Adrenal gland (tissue), 9 donors: ENCODE measurements at regions not wholly inside any gene's neighbourhood (a gene's known extent, or its start where the extent isn't known, plus 50 kb on each side); places are given as distances from the start of the nearest gene placed in this dataset.

Source experiments
- DNase-seq, 7 donors: peaks; one replicate each; pipeline ENCODE4 v3.0.0-alpha.2; 2019 to 2020
- H3K27ac ChIP-seq, 5 donors: fragments of 200-600 bp; sonication (generic) in 4 of 5; 1 replicate in 3 of 5; 2 replicates in 2 of 5; pipeline versions ENCODE4 v1.5.1 to v1.8.0; 2016 to 2020; ENCODE audit warnings: mild to moderate bottlenecking in 1 of 5
- H3K27me3 ChIP-seq: fragments of 200-600 bp; 2 replicates; pipeline ENCODE4 v1.8.0; 2021
- H3K36me3 ChIP-seq, 2 donors: fragments of 200-600 bp; replicated peaks in 1 of 2; 1 replicate in 1 of 2; 2 replicates in 1 of 2; pipeline versions ENCODE4 v1.5.1 to v1.8.0; 2018 to 2022
- H3K4me1 ChIP-seq, 2 donors: fragments of 200-600 bp; replicated peaks in 1 of 2; 1 replicate in 1 of 2; 2 replicates in 1 of 2; pipeline versions ENCODE4 v1.5.1 to v1.8.0; 2018 to 2021
- H3K4me3 ChIP-seq, 4 donors: fragments of 200-600 bp; sonication (generic) in 3 of 4; one replicate each; pipeline ENCODE4 v1.5.1; 2016 to 2018
- H3K9me3 ChIP-seq, 3 donors: fragments of 200-600 bp; sonication (generic) in 1 of 3; replicated peaks in 1 of 3; 1 replicate in 2 of 3; 2 replicates in 1 of 3; pipeline versions ENCODE4 v1.5.1 to v1.8.0; 2016 to 2021
- CTCF ChIP-seq, 6 experiments: fragments of 450-650 bp in 4 of 6; fragments of 200-600 bp in 2 of 6; sonication (generic) in 1 of 6; IDR thresholded peaks; 1 replicate in 5 of 6; 2 replicates in 1 of 6; pipeline versions ENCODE4 v1.5.1 to v1.8.0; 2016 to 2021; ENCODE audit warnings: antibody characterized with exemption in 6 of 6, mild to moderate bottlenecking in 2 of 6, moderate library complexity in 1 of 6
- POLR2A ChIP-seq, 2 donors: fragments of 450-650 bp; IDR thresholded peaks; one replicate each; pipeline ENCODE4 v1.6.1; 2017; ENCODE audit warnings: antibody characterized with exemption in 2 of 2, mild to moderate bottlenecking in 2 of 2, moderate library complexity in 1 of 2
- WGBS, 4 donors: extraction: QIAGEN DNeasy Blood & Tissue Kit in 2 of 4; methylation state at CpG; one replicate each; pipeline versions ENCODE4 v1.1.5 to v1.1.7; 2013 to 2017; 5-methylcytosine and 5-hydroxymethylcytosine counted together
- intact Hi-C, 2 donors: fragments of 100-400 bp; cut with DNase I; formaldehyde crosslinking; loops; one replicate each; pipeline versions ENCODE4 v1.14.1 to v1.15.0; 2022 to 2023
- donor health status: healthy with polysubstance abuse.
- donor health status: Bipolar disorder and iron deficiency.
- donor health status: DM: yes; HTN: yes; CAD: no.
- donor health status: DM: no; HTN: no; CAD: no.
- donor health status: DM: no; HTN: no; CAD: no.

GRCh38 chr12:97246368-97246767 is 216.2 kb upstream of the RMST start:
- H3K36me3 ChIP-seq, result no peaks in the 10 kb centered on the region
- no peaks in the 10 kb centered on the region for H3K27me3 ChIP-seq
- H3K4me3 ChIP-seq, result no peak overlapping the region
- TF ChIP-seq CTCF (IDR thresholded peaks at IDR 0.05), result no peak
- no peak for TF ChIP-seq POLR2A (IDR thresholded peaks at IDR 0.05)
- intact Hi-C loops, result no loop called here
- H3K27ac ChIP-seq, result no peak overlapping the region
- no peaks in the 10 kb centered on the region for H3K4me1 ChIP-seq
- no peak for DNase-seq
- WGBS, 4 donors, result 69 to 84% (median 75%) methylated on average over 4 of the region's 4 CpGs
- H3K9me3 ChIP-seq, result no peaks in the 10 kb centered on the region

GRCh38 chr12:97250483-97250882 is 212.1 kb upstream of the RMST start:
- 81 to 93% (median 85%) methylated on average over 4 of the region's 4 CpGs for WGBS, 4 donors
- no peak for DNase-seq
- no peaks in the 10 kb centered on the region for H3K9me3 ChIP-seq
- no peak overlapping the region for H3K4me3 ChIP-seq
- TF ChIP-seq POLR2A (IDR thresholded peaks at IDR 0.05) (no peak), CTCF (IDR thresholded peaks at IDR 0.05) (no peak)
- no peaks in the 10 kb centered on the region for H3K4me1 ChIP-seq
- no peak overlapping the region for H3K27ac ChIP-seq
- no peaks in the 10 kb centered on the region for H3K27me3 ChIP-seq
- intact Hi-C loops, result no loop called here
- no peaks in the 10 kb centered on the region for H3K36me3 ChIP-seq

- Histone ChIP-seq H3K36me3 (no peaks in the 10 kb centered on the region), H3K9me3 (no peaks in the 10 kb centered on the region), H3K27me3 (no peaks in the 10 kb centered on the region), H3K4me3 (no peak overlapping the region), H3K27ac (no peak overlapping the region), H3K4me1 (no peaks in the 10 kb centered on the region)
- no peak for DNase-seq
- 68 to 79% (median 70%) methylated on average over 3 of the region's 3 CpGs for WGBS, 4 donors
- TF ChIP-seq CTCF (IDR thresholded peaks at IDR 0.05) (no peak), POLR2A (IDR thresholded peaks at IDR 0.05) (no peak)
- intact Hi-C loops, result no loop called here
Measured at GRCh38 chr12:97257726-97258125, 204.9 kb upstream of the RMST start.

GRCh38 chr12:97259098-97259497 is 203.5 kb upstream of the RMST start:
- Histone ChIP-seq H3K9me3 (no peaks in the 10 kb centered on the region), H3K4me1 (no peaks in the 10 kb centered on the region), H3K27me3 (no peaks in the 10 kb centered on the region), H3K27ac (no peak overlapping the region), H3K36me3 (no peaks in the 10 kb centered on the region), H3K4me3 (no peak overlapping the region)
- TF ChIP-seq POLR2A (IDR thresholded peaks at IDR 0.05) (no peak), CTCF (IDR thresholded peaks at IDR 0.05) (no peak)
- no peak for DNase-seq
- intact Hi-C loops, result no loop called here
- 37 to 52% (median 43%) methylated on average over 2 of the region's 2 CpGs for WGBS, 4 donors
